Limb (tissue), 2 donors: ENCODE measurements at regions not wholly inside any gene's neighbourhood (a gene's known extent, or its start where the extent isn't known, plus 50 kb on each side); places are given as distances from the start of the nearest gene placed in this dataset.

Experiments
- DNase-seq, 2 donors: peaks; one replicate each; pipeline ENCODE4 v3.0.0-alpha.2; 2016; ENCODE audit errors: extremely low spot score in 2 of 2

DNA sequence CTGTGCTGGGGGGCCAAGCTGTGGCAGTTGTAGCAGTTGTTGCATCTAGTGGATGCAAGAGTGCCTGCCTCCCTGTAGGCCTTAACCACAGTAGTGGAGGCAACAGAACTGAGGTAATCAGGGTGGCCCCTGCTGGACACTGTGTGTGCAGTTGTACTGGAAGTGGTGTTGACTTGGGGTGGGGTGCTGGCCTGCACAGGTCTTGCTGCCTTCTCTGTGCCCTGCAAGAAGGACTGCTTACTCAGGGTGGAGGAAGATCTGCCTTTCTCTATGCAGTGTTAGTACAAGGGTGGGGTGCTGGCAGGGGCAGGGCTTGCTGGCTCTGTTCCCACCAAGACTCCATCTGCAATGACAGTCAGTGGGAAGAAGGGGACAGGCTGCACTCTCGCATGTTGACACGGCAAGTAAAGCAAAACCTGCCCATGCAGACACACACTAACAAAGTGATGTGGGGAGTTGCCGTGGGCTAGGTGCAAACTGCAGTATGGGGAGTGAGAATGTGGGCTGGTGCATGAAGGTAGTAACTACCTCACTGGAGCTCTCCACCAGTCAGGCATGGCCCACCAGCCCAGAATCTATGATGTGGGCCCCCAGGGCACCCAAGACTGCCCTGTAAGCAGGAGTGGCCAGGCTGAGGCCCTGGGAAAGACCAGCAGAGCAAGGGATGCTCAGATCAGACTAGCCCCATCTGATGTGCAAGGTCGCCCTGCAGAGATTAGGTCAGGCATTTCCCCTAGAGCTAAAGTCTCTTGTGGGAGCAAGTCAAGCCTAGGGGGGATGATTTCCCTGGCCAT lies 594.9 kb downstream of the TECRL start:
- no peak for DNase-seq

DNA sequence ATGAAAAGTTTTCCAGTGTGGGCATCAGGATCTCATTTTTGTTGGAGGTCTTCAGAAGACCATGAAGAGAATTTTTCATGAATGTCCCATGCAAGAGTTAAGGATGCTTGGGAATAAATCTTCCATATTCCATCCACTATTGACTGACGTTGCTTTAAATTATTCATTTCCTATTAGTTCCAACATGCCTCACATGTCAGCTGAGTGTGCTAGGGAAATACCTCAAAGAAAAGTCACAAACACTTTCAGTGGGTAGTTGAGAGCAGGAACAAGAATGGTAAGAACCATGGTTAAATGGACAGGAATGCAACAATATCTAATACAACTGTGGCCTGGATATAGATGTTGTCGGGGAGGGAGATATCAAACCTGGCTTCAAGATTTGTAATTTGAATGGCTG lies 610.1 kb downstream of the TECRL start:
- no peak for DNase-seq

- DNase-seq = no peak
Measured at GRCh38 chr4:63795301-63795700, 613.9 kb downstream of the TECRL start.

DNA sequence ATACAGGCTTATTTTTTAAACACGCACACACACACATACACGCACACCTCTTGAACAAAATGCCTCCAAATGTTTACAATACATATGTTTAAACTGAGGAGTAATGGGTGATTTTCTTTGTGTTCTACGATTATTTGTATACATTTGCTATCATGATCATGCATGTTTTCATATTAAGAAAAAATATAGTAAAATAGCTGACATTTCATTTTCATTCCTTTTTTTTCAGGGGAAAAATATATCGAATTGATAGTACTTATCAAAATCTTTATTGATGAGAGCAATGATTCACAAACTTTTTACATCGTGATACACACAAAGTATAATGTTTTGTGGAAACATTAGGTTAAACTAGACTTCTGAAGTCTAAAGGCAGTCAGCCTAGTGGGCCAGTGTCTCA lies 618.9 kb downstream of the TECRL start:
- no peak for DNase-seq

DNA sequence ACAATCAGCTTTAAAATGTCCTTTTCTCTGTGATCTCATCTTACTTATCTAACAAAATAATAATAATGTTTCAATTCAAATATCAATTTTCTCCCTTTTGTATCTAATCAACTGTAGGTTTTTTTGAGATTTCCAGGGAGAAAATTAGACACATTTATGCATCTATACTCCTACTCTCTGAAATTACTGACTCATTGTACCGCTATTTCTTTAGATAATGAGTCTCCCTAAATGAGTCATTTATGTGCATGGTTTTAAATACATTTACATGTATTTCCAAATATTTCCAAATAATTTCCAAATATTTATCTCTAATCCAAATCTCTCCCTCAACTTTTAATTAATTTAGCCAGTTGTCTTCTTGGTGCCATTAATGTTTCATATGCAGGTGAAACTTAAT lies 621.0 kb downstream of the TECRL start:
- DNase-seq = no peak

DNA sequence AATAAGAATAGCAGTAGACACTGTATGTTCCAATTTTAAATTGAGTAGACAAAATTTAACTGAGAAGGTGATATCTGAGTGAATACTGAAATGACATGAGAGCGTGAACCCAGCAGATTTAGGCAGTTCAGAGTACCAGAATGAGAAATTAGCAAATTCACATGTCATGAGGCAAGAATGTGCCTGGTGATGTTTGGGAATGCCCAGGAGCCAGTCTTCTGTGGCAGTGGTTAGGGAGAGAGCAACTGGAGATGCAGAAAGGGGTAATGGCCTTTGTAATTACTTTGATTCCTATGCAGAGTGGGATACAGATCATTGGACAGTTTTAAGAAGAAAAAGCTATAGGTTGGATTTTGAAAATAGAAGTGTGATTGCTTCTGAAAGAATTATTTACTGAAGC lies 621.9 kb downstream of the TECRL start:
- DNase-seq = no peak

DNA sequence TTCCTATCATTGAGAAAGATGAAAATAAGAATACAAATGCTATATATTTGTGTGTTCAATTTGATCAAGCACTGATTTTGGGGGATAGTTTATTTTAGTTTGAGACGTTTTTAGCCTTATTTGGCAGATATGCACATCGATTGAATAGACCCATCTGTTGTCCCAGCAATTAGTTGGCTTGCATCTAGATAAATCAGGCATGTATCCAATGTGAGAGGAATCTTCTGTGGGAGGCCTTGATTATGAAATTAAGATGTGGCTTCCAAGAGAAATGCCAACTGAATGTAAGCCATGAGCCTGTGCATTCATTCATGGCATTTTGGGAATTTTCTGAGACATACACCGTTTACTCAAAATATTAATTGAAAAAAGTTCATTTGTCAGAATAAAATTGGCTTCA lies 623.1 kb downstream of the TECRL start:
- DNase-seq = no peak

- DNase-seq = no peak
Measured at GRCh38 chr4:63784822-63785221, 624.4 kb downstream of the TECRL start.

DNA sequence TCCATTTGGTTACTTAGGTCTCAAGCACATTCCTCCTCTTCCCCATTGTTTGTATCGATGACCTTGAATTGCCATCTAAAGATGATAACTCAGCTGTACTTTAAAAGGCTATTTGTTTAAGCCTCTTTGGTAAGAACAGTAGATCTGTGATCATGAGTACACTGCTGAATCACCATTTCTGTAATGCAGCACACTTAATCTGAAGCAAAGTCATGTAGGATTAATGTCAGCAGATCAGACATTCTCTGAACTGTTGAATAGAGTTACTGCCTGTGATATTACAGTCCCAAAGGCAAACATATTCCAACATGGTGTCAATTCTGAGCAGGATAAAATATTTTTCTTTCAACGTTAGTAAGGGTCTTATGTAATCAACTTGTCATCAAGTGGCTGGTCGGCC lies 631.6 kb downstream of the TECRL start:
- no peak for DNase-seq

GRCh38 chr4:63764400-63764799 lies 644.9 kb downstream of the TECRL start:
- DNase-seq = no peak

- DNase-seq = no peak
Measured at GRCh38 chr4:63757929-63758328, 651.3 kb downstream of the TECRL start.

GRCh38 chr4:63742882-63743281 lies 666.4 kb downstream of the TECRL start:
- no peak for DNase-seq

GRCh38 chr4:63729519-63729918 lies 679.7 kb downstream of the TECRL start:
- DNase-seq = no peak

DNA sequence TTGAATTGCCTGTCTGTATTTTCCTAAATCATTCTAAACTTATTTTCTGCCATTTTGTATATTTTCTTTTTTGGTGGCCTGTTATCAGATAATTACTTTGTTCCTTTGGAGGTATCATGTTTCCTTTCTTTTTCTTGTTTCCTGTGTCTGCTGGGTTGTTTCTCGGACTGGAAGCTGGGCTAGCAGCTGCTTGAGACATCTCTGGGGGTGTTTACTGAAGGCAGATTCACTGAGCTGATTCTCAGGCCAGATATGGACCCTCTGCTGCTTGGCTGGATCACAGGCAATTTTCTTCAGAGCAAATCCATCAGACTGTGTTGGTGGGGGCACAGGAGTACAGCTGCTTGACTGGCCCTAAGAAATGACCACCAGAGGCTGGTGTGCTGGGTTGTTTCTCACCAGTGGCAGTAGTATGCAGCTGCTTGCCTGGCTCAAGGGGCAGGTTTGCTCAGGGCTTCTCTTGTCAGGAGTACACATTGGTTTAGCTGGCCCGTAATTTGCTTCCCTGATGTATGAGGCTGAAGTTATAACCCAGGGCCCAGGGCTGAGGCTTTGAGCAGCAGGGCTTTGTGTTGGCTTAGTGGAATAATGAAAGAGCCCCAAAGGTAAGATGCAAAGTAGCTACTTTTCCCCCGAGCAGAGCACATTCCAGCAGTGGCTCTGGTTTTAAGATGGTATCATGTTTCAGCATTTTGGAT lies 680.6 kb downstream of the TECRL start:
- DNase-seq = no peak

DNA sequence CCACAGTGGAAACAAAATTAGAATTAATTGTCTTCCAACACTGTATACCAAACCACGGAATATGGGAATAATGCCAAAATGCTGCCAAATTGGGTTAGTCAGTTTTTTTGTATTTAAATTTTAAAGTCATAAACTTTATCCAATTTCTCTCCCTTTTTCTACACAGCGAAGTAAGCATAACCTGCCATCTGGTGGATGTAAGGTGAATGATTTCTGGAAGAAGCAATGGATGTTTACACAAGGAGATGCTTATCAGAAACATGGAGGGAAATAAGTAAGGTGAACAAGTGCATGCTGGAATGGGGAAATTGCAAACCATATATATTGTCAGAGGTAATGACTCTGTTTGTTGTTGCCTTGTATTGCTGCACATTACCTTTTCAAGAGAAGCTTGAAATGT lies 691.9 kb downstream of the TECRL start:
- DNase-seq = peak in 1 of 2 donors; percentile 1

- DNase-seq = no peak
Measured at GRCh38 chr4:63708661-63709060, 700.6 kb downstream of the TECRL start.

DNA sequence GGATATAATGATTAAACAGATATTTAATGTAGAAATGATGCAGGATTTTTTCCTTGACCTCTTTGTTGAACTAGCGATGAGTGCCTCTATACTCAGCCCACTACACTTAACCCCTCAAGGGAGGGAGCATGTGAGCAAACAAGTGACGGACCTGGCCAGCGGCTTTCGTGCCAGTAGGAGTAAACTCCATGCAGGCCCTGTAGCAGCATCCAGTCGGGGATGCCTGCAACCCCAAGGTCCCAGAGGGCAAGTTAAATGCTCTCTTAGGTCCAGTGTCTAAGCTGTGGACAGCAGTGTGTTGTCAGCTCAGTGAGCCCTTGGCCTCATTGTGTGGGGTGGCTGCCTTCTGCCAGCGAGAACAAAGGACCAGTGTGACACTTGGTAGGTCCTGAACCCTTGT lies 708.7 kb downstream of the TECRL start:
- DNase-seq = no peak

DNA sequence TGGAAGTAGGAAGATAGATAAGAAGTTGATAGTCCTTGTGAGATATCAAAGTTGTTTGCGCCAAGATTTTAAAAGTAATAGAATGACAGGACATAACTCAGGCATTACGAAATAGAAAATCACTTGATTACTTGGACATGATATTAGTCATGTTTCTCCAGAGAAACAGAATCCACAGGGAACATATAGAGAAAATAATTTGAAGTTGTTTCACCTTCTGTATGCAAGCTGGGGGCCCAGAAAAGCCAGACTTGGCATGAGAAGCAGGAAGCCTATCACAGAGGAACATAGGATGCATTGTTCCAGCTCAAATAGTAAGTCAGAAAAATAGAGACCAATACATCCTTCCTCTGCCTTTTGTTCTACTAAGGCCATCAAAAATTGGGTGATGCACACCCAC lies 715.9 kb downstream of the TECRL start:
- no peak for DNase-seq

DNA sequence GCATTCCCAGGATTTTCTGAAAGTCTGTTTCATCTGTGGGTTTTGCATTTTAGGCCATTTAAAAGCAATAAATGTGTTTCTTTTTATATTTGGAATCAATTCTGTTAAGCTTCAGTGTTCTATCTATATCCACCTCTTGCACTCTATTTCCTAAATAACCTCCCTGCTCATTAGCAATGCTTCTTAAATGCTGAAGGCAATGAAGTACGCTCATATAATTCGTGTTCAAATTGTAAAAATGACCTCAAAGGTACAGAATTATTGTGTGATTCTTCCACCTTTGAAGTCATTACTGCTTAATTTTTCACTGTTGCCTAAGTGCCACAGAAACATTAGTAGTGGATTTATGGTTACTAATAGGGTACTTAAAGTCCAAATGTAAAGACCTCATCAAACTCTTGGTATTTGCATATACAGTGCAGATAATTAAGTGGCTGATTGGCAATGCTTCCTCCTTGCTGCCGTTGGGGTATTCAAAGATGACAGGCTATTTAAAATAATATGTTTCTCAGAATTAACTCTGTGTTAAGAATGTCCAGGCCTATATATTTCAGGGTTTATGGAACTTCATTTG lies 730.8 kb downstream of the TECRL start:
- DNase-seq = no peak

- no peak for DNase-seq
Measured at GRCh38 chr4:63670735-63671134, 738.5 kb downstream of the TECRL start.

GRCh38 chr4:63663870-63664269 lies 745.4 kb downstream of the TECRL start:
- no peak for DNase-seq

- DNase-seq = no peak
Measured at GRCh38 chr4:63644396-63644795, 764.9 kb downstream of the TECRL start.

DNA sequence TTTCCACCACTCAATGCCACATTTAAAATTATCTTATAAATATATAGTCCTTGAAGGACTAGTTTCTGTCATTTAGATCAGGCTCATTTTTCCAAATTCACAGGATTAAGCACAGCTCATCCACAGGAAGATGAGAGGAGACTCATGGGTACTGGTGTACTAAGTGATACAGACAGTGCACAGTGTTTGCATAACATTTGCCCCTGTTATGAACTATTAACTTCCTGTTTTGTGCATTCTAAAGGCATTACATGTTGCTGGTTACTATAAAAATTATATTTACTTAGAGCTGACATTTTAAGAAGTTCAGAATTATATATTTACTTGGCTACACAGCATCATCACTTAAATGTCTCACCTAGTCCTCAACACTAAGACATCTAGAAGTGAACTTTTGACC lies 772.0 kb downstream of the TECRL start:
- no peak for DNase-seq
